ENCODE measurements at regions not wholly inside any gene's neighbourhood (a gene's known extent, or its start where the extent isn't known, plus 50 kb on each side); places are given as distances from the start of the nearest gene placed in this dataset.

DNA sequence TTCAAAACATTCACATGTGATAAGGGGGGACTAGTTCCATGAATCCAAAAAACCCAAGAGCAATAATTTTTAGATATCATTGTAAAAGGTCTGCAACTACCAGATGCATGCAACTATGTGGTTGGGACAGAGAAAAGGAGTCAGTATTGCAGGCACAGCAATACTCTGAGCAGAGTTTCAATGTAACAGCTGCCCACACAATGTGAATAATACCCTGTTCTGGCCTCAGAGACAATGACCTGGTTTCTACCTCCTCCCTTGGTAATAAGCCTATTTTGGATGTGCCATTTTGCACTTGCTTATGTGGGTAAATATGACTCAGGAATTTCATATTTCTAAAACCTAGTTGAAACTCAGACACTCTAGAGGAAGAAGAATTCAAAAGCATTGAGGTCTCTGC is 194.8 kb upstream of the RASGEF1B start:
- no TSS peak for BruUV-seq (replicated peaks)
- H3K27ac Mint-ChIP-seq (ENCODE audit: unreplicated experiment): no peak overlapping the region

DNA sequence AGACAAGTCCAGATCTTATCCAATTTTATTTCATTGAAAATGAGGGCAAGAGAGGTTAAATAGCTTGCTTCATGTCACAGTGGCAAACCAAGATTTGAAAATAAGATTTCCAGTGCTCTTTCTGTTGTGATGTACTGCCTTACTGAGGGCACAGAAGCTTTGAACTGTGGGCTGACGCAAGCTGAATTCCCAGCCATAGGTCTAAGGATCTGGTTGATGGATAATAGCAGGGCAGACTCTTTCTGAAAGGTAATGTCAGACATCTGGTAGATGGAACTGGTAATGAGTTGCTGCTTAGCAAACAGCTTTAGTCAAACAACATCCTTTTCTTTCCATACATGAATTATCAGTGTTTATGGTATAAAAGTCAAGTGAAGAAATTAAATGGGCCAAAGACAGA is 193.9 kb upstream of the RASGEF1B start:
- H3K4me3 ChIP-seq (ENCODE audit: low read depth, low read length): no peak overlapping the region
- intact Hi-C loops (cut with micrococcal nuclease; ENCODE audit: unreplicated experiment): no loop called here
- no peak for DNase-seq
- CTCF ChIA-PET: no interaction called here
- Mint-ChIP-seq H3K27me3 (ENCODE audit: insufficient read depth, unreplicated experiment) (no peaks in the 10 kb centered on the region), H3K27ac (ENCODE audit: unreplicated experiment) (no peak overlapping the region), H3K4me1 (ENCODE audit: low read depth, unreplicated experiment) (peaks cover 15% of the 10 kb centered on the region), H3K4me3 (ENCODE audit: unreplicated experiment) (no peak overlapping the region), H3K36me3 (ENCODE audit: insufficient read depth, unreplicated experiment) (no peaks in the 10 kb centered on the region), H3K9me3 (ENCODE audit: unreplicated experiment) (no peaks in the 10 kb centered on the region)
- no peaks in the 10 kb centered on the region for H3K27me3 ChIP-seq (replicated peaks; ENCODE audit: control insufficient read depth, insufficient read depth, low read length)
- POLR2A ChIA-PET: interaction anchor here (1.0 kb wide), 1 partner anchor 13 kb away, joined by 3 read pairs; no protein-coding TSS in a partner anchor
- no peaks in the 10 kb centered on the region for H3K36me3 ChIP-seq (ENCODE audit: control insufficient read depth, insufficient read depth, low read length)
- H3K4me1 ChIP-seq: no peaks in the 10 kb centered on the region
- no TSS peak for BruUV-seq (replicated peaks)
- no peaks in the 10 kb centered on the region for H3K9me3 ChIP-seq
- TF ChIP-seq, protein P1, sequence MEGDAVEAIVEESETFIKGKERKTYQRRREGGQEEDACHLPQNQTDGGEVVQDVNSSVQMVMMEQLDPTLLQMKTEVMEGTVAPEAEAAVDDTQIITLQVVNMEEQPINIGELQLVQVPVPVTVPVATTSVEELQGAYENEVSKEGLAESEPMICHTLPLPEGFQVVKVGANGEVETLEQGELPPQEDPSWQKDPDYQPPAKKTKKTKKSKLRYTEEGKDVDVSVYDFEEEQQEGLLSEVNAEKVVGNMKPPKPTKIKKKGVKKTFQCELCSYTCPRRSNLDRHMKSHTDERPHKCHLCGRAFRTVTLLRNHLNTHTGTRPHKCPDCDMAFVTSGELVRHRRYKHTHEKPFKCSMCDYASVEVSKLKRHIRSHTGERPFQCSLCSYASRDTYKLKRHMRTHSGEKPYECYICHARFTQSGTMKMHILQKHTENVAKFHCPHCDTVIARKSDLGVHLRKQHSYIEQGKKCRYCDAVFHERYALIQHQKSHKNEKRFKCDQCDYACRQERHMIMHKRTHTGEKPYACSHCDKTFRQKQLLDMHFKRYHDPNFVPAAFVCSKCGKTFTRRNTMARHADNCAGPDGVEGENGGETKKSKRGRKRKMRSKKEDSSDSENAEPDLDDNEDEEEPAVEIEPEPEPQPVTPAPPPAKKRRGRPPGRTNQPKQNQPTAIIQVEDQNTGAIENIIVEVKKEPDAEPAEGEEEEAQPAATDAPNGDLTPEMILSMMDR (IDR thresholded peaks at IDR 0.05; ENCODE audit: insufficient read depth in 1 of 2, low read depth in 1 of 2, low read length in 1 of 2, severe bottlenecking in 1 of 2, unreplicated experiment in 1 of 2): no peak

More for the DNA sequence above, 194.8 kb upstream of the RASGEF1B start:
- Mint-ChIP-seq H3K36me3 (ENCODE audit: insufficient read depth, unreplicated experiment) (no peaks in the 10 kb centered on the region), H3K4me3 (ENCODE audit: unreplicated experiment) (no peak overlapping the region), H3K4me1 (ENCODE audit: low read depth, unreplicated experiment) (peaks cover 15% of the 10 kb centered on the region), H3K27me3 (ENCODE audit: insufficient read depth, unreplicated experiment) (no peaks in the 10 kb centered on the region), H3K9me3 (ENCODE audit: unreplicated experiment) (no peaks in the 10 kb centered on the region)
- Histone ChIP-seq H3K36me3 (ENCODE audit: control insufficient read depth, insufficient read depth, low read length) (no peaks in the 10 kb centered on the region), H3K27me3 (replicated peaks; ENCODE audit: control insufficient read depth, insufficient read depth, low read length) (no peaks in the 10 kb centered on the region), H3K4me1 (no peaks in the 10 kb centered on the region), H3K4me3 (ENCODE audit: low read depth, low read length) (no peak overlapping the region), H3K9me3 (no peaks in the 10 kb centered on the region)
- POLR2A ChIA-PET: no interaction called here
- intact Hi-C loops (cut with micrococcal nuclease; ENCODE audit: unreplicated experiment): no loop called here
- TF ChIP-seq, protein P1 (IDR thresholded peaks at IDR 0.05; ENCODE audit: insufficient read depth in 1 of 2, low read depth in 1 of 2, low read length in 1 of 2, severe bottlenecking in 1 of 2, unreplicated experiment in 1 of 2): no peak
- no peak for DNase-seq
- CTCF ChIA-PET: no interaction called here

DNA sequence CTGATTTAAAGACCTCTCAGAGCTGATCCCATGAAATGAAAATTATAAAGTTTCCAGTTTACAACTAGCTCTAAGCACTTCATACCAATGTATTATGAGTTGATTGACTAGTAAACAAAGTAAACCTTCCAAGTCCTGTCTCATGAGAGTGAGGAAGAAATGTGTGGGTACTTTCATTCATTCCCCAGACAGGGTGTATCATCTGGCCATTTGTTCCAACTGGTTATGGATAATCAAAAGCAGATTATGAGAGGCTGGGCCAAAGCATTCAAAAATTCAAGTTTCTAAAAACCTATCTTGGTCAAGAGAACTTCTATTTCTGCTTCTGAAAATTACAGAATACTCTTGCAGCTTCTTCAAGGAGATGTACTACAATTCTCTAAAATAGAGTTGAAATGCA is 193.3 kb upstream of the RASGEF1B start:
- ChIA-PET CTCF (no interaction called here), POLR2A (interaction anchor here (0.5 to 1.0 kb wide), 2 partner anchors 13 to 60 kb away, joined by 3 read pairs; no protein-coding TSS in a partner anchor)
- H3K36me3 Mint-ChIP-seq (ENCODE audit: insufficient read depth, unreplicated experiment): no peaks in the 10 kb centered on the region
- Histone ChIP-seq H3K36me3 (ENCODE audit: control insufficient read depth, insufficient read depth, low read length) (no peaks in the 10 kb centered on the region), H3K4me3 (ENCODE audit: low read depth, low read length) (no peak overlapping the region), H3K27me3 (replicated peaks; ENCODE audit: control insufficient read depth, insufficient read depth, low read length) (no peaks in the 10 kb centered on the region), H3K9me3 (no peaks in the 10 kb centered on the region), H3K4me1 (no peaks in the 10 kb centered on the region)
- no peak for DNase-seq
- H3K4me3 Mint-ChIP-seq (ENCODE audit: unreplicated experiment): no peak overlapping the region
- H3K27ac Mint-ChIP-seq (ENCODE audit: unreplicated experiment): no peak overlapping the region
- H3K27me3 Mint-ChIP-seq (ENCODE audit: insufficient read depth, unreplicated experiment): no peaks in the 10 kb centered on the region
- H3K4me1 Mint-ChIP-seq (ENCODE audit: low read depth, unreplicated experiment): peaks cover 15% of the 10 kb centered on the region
- TF ChIP-seq, protein P1 (IDR thresholded peaks at IDR 0.05; ENCODE audit: insufficient read depth in 1 of 2, low read depth in 1 of 2, low read length in 1 of 2, severe bottlenecking in 1 of 2, unreplicated experiment in 1 of 2): no peak
- no TSS peak for BruUV-seq (replicated peaks)
- intact Hi-C loops (cut with micrococcal nuclease; ENCODE audit: unreplicated experiment): no loop called here
- H3K9me3 Mint-ChIP-seq (ENCODE audit: unreplicated experiment): no peaks in the 10 kb centered on the region

Measured in Caco-2 (cell line).